ENCODE measurements at regions not wholly inside any gene's neighbourhood (a gene's known extent, or its start where the extent isn't known, plus 50 kb on each side); places are given as distances from the start of the nearest gene placed in this dataset.

GRCh38 chr7:113710310-113711096 lies 208.3 kb downstream of the PPP1R3A start:
- peak; percentile 17 for DNase-seq (ENCODE audit: low spot score)

- DNase-seq (ENCODE audit: low spot score): no peak
Measured at GRCh38 chr7:113705439-113705838, 213.4 kb downstream of the PPP1R3A start.

GRCh38 chr7:113698556-113699220 lies 220.1 kb downstream of the PPP1R3A start:
- peak; percentile 13 for DNase-seq (ENCODE audit: low spot score)

- DNase-seq (ENCODE audit: low spot score): no peak
Measured at GRCh38 chr7:113694149-113694548, 224.7 kb downstream of the PPP1R3A start.

GRCh38 chr7:113684165-113684564 lies 234.6 kb downstream of the PPP1R3A start:
- no peak for DNase-seq (ENCODE audit: low spot score)

GRCh38 chr7:113677811-113678210 lies 241.0 kb downstream of the PPP1R3A start:
- no peak for DNase-seq (ENCODE audit: low spot score)

- no peak for DNase-seq (ENCODE audit: low spot score)
Measured at GRCh38 chr7:113664867-113665266, 253.9 kb downstream of the PPP1R3A start.

- no peak for DNase-seq (ENCODE audit: low spot score)
Measured at GRCh38 chr7:113659416-113659815, 259.4 kb downstream of the PPP1R3A start.

- DNase-seq (ENCODE audit: low spot score): no peak
Measured at GRCh38 chr7:113657603-113658002, 261.2 kb downstream of the PPP1R3A start.

GRCh38 chr7:113652501-113652900 lies 266.3 kb downstream of the PPP1R3A start:
- no peak for DNase-seq (ENCODE audit: low spot score)

GRCh38 chr7:113649556-113649955 lies 269.3 kb downstream of the PPP1R3A start:
- no peak for DNase-seq (ENCODE audit: low spot score)

- DNase-seq (ENCODE audit: low spot score): no peak
Measured at GRCh38 chr7:113639221-113639620, 279.6 kb downstream of the PPP1R3A start.

GRCh38 chr7:113636727-113637421 lies 281.9 kb downstream of the PPP1R3A start:
- no peak for DNase-seq (ENCODE audit: low spot score)

GRCh38 chr7:113635492-113635891 lies 283.3 kb downstream of the PPP1R3A start:
- DNase-seq (ENCODE audit: low spot score): no peak

- DNase-seq (ENCODE audit: low spot score): no peak
Measured at GRCh38 chr7:113633073-113633472, 285.7 kb downstream of the PPP1R3A start.

GRCh38 chr7:113628948-113629847 lies 289.6 kb downstream of the PPP1R3A start:
- DNase-seq (ENCODE audit: low spot score): no peak

- DNase-seq (ENCODE audit: low spot score): no peak
Measured at GRCh38 chr7:113625494-113626102, 293.2 kb downstream of the PPP1R3A start.

- no peak for DNase-seq (ENCODE audit: low spot score)
Measured at GRCh38 chr7:113622796-113623195, 296.0 kb downstream of the PPP1R3A start.

- DNase-seq (ENCODE audit: low spot score): no peak
Measured at GRCh38 chr7:113610572-113610971, 308.2 kb downstream of the PPP1R3A start.

- no peak for DNase-seq (ENCODE audit: low spot score)
Measured at GRCh38 chr7:113608782-113609181, 310.0 kb downstream of the PPP1R3A start.

- no peak for DNase-seq (ENCODE audit: low spot score)
Measured at GRCh38 chr7:113606325-113606724, 312.5 kb downstream of the PPP1R3A start.

Measured in putamen (tissue), 1 donor.